ENCODE measurements at regions not wholly inside any gene's neighbourhood (a gene's known extent, or its start where the extent isn't known, plus 50 kb on each side); places are given as distances from the start of the nearest gene placed in this dataset.

DNA sequence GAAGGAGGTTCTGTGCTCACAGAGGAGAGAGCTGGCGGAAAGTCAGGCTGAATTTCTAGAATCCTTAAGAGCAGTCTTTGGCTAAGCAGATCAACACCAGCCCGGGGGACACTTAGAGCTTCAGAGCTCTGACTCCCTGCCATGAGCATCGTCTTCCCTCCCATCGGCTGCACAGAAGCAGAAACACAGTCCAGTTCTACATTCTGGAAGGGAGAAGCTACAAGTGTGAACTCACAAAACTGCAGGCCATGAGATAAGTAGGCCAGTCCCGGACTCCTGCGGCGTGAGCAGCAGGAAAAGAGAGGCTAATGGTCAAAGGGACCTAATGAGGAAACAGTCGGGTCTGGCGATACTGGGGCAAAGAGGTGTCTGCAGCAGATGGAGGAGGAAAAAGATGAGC lies 211.5 kb downstream of the DHX15 start (continued):
- TF ChIP-seq NANOG (IDR thresholded peaks at IDR 0.05; ENCODE audit: insufficient read depth, low read depth, low read length, poor library complexity, severe bottlenecking): no peak
- TF ChIP-seq CREB1 (IDR thresholded peaks at IDR 0.05): no peak
- TF ChIP-seq YY1 (IDR thresholded peaks at IDR 0.05; ENCODE audit: low read depth, low read length): no peak
- TF ChIP-seq E2F6 (IDR thresholded peaks at IDR 0.05): no peak
- TF ChIP-seq SP4 (IDR thresholded peaks at IDR 0.05; ENCODE audit: low read length): no peak
